ENCODE measurements at regions not wholly inside any gene's neighbourhood (a gene's known extent, or its start where the extent isn't known, plus 50 kb on each side); places are given as distances from the start of the nearest gene placed in this dataset.

DNA sequence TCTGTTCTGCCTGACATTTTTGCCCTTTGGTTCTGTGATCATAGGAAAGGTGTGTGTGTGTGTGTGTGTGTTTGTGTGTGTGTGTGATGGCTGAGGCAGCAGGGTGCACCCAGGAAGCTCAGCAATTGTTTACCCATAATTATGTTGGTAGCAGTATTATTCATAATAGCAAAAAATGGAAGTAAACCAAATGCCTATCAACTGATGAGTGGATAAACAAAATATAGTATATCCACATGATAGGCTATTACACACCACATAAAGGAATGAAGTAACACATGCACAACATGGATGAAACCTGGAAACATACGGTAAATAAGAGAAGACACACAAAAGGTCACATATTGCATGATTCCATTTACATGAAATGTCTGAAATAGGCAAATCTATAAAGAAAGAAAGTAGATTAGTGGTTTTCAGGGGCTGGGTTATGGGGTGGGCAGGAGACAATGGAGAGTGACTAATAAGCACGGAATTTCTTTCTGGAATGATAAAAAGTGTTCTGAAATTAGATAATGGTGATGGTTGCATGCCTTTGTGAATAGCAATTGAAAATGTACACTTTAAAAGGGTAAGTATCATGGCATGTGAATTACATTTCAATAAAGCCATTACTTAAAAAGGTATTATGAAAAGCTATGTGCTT is 167.2 kb downstream of the POLR2M start:
- Mint-ChIP-seq H3K27ac (ENCODE audit: unreplicated experiment) (no peak overlapping the region), H3K36me3 (ENCODE audit: low read depth) (peaks cover 3% of the 10 kb centered on the region), H3K4me3 (ENCODE audit: unreplicated experiment) (no peak overlapping the region), H3K9me3 (ENCODE audit: low read depth) (peaks cover 14% of the 10 kb centered on the region), H3K27me3 (ENCODE audit: low read depth) (no peaks in the 10 kb centered on the region), H3K4me1 (ENCODE audit: low read depth) (peaks cover 3% of the 10 kb centered on the region)
- TF ChIP-seq, protein P1, sequence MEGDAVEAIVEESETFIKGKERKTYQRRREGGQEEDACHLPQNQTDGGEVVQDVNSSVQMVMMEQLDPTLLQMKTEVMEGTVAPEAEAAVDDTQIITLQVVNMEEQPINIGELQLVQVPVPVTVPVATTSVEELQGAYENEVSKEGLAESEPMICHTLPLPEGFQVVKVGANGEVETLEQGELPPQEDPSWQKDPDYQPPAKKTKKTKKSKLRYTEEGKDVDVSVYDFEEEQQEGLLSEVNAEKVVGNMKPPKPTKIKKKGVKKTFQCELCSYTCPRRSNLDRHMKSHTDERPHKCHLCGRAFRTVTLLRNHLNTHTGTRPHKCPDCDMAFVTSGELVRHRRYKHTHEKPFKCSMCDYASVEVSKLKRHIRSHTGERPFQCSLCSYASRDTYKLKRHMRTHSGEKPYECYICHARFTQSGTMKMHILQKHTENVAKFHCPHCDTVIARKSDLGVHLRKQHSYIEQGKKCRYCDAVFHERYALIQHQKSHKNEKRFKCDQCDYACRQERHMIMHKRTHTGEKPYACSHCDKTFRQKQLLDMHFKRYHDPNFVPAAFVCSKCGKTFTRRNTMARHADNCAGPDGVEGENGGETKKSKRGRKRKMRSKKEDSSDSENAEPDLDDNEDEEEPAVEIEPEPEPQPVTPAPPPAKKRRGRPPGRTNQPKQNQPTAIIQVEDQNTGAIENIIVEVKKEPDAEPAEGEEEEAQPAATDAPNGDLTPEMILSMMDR (IDR thresholded peaks at IDR 0.05), result no peak
- DNase-seq (ENCODE audit: low spot score), result no peak

DNA sequence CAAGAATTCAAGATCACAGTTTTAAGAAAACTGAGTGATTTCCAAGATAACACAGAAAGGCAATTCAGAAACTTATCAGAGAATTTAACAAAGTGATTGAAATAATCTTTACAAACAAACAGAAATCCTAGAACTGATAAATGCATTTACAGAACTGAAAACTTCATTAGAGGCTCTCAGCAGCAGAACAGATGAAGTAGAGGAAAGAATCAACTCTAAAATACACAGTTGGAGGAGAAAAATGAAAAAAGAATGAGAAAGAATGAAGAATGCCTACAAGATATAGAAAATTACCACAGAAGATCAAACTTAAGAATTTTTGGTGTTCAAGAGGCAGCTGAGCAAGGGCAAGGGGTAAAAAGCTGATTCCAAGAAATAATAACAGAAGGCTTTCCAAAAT is 168.8 kb downstream of the POLR2M start:
- Mint-ChIP-seq H3K27me3 (ENCODE audit: low read depth) (no peaks in the 10 kb centered on the region), H3K4me1 (ENCODE audit: low read depth) (peaks cover 3% of the 10 kb centered on the region)
- TF ChIP-seq, protein P1 (IDR thresholded peaks at IDR 0.05), result no peak

DNA sequence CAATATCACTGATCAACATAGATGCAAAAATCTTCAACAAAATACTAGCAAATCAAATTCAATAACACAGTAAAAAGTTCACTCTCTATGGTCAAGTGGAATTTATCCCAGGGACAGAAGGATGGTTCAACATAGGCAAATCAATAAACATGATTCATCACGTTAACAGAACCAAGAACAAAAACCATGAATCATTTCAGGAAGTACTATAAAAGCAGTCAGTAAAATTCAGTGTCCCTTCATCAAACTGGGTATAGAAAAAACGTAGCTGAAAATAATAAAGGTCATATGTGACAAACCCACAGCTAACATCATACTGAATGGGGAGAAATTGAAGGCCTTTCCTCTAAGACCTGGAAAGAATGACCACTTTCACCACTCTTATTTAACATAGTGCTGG is 172.1 kb downstream of the POLR2M start:
- no peak for DNase-seq (ENCODE audit: low spot score)
- Mint-ChIP-seq H3K4me1 (ENCODE audit: low read depth) (peaks cover 13% of the 10 kb centered on the region), H3K27me3 (ENCODE audit: low read depth) (no peaks in the 10 kb centered on the region), H3K27ac (ENCODE audit: unreplicated experiment) (no peak overlapping the region), H3K4me3 (ENCODE audit: unreplicated experiment) (no peak overlapping the region), H3K9me3 (ENCODE audit: low read depth) (peaks cover 14% of the 10 kb centered on the region), H3K36me3 (ENCODE audit: low read depth) (peaks cover 3% of the 10 kb centered on the region)
- TF ChIP-seq, protein P1 (IDR thresholded peaks at IDR 0.05), result no peak

More for the DNA sequence above, 168.8 kb downstream of the POLR2M start:
- no peak for DNase-seq (ENCODE audit: low spot score)
- Mint-ChIP-seq H3K4me3 (ENCODE audit: unreplicated experiment) (no peak overlapping the region), H3K27ac (ENCODE audit: unreplicated experiment) (no peak overlapping the region), H3K9me3 (ENCODE audit: low read depth) (peaks cover 14% of the 10 kb centered on the region), H3K36me3 (ENCODE audit: low read depth) (peaks cover 3% of the 10 kb centered on the region)

DNA sequence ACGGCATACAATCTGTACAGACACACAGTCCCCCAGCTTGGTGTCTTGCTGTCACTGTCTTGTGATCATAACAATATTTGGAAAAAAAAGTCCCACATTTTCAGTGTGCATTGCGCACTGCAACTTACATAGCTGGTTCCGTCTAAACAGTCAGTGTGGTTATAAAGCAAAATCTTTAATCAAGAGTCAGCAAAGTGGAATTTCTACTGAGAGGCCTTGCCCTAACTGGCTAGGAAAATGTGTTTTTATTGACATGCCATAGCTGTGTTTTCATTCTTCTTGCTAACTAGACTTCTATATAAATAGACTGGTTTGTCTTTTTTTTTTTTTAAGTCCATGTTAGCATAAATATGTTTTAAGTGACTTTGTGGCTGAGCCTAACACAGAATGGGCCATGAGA is 174.8 kb downstream of the POLR2M start:
- Mint-ChIP-seq H3K4me1 (ENCODE audit: low read depth) (peaks cover 10% of the 10 kb centered on the region), H3K27me3 (ENCODE audit: low read depth) (peaks cover 8% of the 10 kb centered on the region), H3K36me3 (ENCODE audit: low read depth) (peaks cover 1% of the 10 kb centered on the region), H3K4me3 (ENCODE audit: unreplicated experiment) (no peak overlapping the region), H3K27ac (ENCODE audit: unreplicated experiment) (peak overlapping the region; percentile 79), H3K9me3 (ENCODE audit: low read depth) (peaks cover 1% of the 10 kb centered on the region)
- TF ChIP-seq, protein P1 (IDR thresholded peaks at IDR 0.05), result no peak
- DNase-seq (ENCODE audit: low spot score), result no peak

DNA sequence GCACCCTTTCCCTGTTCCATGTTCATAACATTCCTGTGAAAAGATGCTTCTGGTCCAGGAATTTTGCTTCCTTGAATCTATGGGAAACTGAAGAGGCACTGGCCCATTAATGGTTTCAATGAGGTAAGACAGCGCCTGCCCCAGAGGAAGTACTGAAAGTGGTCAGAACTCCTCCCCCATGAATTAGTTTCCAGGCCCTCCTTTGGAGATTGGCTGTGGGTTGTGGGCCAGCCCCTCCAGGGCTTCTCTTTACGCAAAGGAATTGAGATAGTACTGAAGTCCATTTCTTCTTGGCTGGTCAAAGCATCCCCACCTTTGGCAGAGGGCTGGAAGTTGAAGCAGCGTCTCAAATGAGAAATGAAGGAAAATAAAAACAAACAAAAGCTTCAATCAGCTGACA is 175.5 kb downstream of the POLR2M start:
- TF ChIP-seq, protein P1 (IDR thresholded peaks at IDR 0.05), result no peak
- DNase-seq (ENCODE audit: low spot score), result no peak
- no peak overlapping the region for H3K27ac Mint-ChIP-seq (ENCODE audit: unreplicated experiment)
- no peaks in the 10 kb centered on the region for H3K9me3 Mint-ChIP-seq (ENCODE audit: low read depth)
- H3K27me3 Mint-ChIP-seq (ENCODE audit: low read depth), result peaks cover 8% of the 10 kb centered on the region
- peaks cover 10% of the 10 kb centered on the region for H3K4me1 Mint-ChIP-seq (ENCODE audit: low read depth)
- H3K4me3 Mint-ChIP-seq (ENCODE audit: unreplicated experiment), result no peak overlapping the region
- no peaks in the 10 kb centered on the region for H3K36me3 Mint-ChIP-seq (ENCODE audit: low read depth)

Measured in chondrocyte (in vitro differentiated cells).